ENCODE measurements at regions not wholly inside any gene's neighbourhood (a gene's known extent, or its start where the extent isn't known, plus 50 kb on each side); places are given as distances from the start of the nearest gene placed in this dataset.

DNA sequence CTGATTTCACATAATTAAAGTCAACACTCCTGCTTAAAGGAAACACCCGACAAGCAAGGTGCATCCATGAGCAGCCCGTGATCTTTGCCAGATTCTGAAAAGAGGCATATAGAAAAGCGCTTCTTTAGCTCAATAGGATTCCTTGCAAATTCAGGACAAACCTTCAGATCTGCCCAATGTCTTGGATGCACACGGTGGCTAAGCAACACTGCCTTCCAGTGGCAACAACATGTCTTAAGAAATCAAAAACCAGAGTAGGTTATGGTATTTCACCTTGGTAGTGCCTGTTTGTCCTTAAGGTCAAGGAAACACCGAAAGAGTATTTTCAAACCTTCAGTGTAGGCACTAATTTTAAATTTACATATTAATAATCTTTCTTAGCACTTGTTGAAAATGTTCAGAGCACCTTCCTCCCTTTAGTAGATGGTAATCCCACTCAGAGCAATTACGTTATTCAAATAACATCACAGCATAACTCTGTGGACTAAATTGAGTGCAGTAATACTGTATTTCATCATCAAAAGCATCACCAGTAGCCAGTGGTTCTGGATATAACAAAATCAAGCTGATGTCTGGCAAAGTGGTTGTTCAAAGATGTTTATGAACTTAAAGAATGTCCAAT, 58.0 kb upstream of the CDKN3 start:
- Histone ChIP-seq H3K9me3 (ENCODE audit: low read length) (no peaks in the 10 kb centered on the region), H3K27me3 (ENCODE audit: insufficient read depth, low read length) (no peaks in the 10 kb centered on the region), H3K4me1 (ENCODE audit: insufficient read depth, low read length) (peaks cover 5% of the 10 kb centered on the region), H2AFZ (ENCODE audit: low read depth, low read length) (no peak overlapping the region), H3K4me3 (ENCODE audit: low read length) (no peak overlapping the region), H3K36me3 (ENCODE audit: insufficient read depth, low read length) (no peaks in the 10 kb centered on the region)

DNA sequence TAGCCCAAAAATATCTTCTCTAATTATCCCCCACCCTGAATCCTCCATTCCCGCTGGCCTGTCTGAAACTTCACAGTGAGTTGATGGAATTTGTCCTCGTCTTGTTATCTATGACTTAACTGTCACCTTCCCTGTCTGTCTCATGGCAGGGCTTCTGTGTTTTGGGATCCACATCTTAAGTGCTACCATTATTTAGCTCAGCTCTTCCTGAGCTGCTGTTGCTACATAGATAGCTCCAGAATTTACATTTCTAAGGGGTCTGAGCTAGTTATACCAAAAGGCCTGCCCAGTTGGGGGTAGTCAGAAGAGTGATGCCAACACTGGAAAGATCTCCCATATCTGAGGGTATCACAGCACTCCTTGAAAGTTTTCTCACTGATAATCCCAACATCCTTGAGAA, 57.0 kb upstream of the CDKN3 start:
- Histone ChIP-seq H3K4me3 (ENCODE audit: low read length) (no peak overlapping the region), H3K9me3 (ENCODE audit: low read length) (no peaks in the 10 kb centered on the region), H3K36me3 (ENCODE audit: insufficient read depth, low read length) (no peaks in the 10 kb centered on the region), H3K27me3 (ENCODE audit: insufficient read depth, low read length) (no peaks in the 10 kb centered on the region), H2AFZ (ENCODE audit: low read depth, low read length) (no peak overlapping the region), H3K4me1 (ENCODE audit: insufficient read depth, low read length) (peaks cover 5% of the 10 kb centered on the region)

DNA sequence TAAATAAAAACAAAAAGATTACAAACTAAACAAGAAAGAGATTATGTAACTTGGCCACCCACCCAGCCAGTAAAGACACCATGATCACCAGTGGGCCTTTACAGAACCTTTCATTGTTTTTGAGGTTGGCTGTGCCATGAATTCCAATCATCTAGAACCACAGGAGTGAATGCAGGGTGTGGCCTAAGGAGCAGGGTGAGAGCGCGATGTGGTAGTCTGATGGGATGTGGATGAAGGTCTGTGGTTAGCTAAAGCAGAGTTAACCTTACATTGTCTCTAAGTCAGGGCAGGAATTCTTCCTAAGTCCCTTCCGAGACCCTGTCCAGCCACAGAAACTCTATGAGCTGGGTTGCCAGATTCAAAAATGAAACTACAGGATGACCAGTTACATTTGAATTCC, 54.0 kb upstream of the CDKN3 start:
- Histone ChIP-seq H3K36me3 (ENCODE audit: insufficient read depth, low read length) (no peaks in the 10 kb centered on the region), H2AFZ (ENCODE audit: low read depth, low read length) (no peak overlapping the region), H3K4me3 (ENCODE audit: low read length) (no peak overlapping the region), H3K9me3 (ENCODE audit: low read length) (no peaks in the 10 kb centered on the region), H3K4me1 (ENCODE audit: insufficient read depth, low read length) (peaks cover 5% of the 10 kb centered on the region), H3K27me3 (ENCODE audit: insufficient read depth, low read length) (no peaks in the 10 kb centered on the region)

- no peak overlapping the region for H2AFZ ChIP-seq (ENCODE audit: low read depth, low read length)
- no peaks in the 10 kb centered on the region for H3K36me3 ChIP-seq (ENCODE audit: insufficient read depth, low read length)
- no peaks in the 10 kb centered on the region for H3K27me3 ChIP-seq (ENCODE audit: insufficient read depth, low read length)
- no peak overlapping the region for H3K4me3 ChIP-seq (ENCODE audit: low read length)
- H3K4me1 ChIP-seq (ENCODE audit: insufficient read depth, low read length) = peaks cover 5% of the 10 kb centered on the region
- H3K9me3 ChIP-seq (ENCODE audit: low read length) = no peaks in the 10 kb centered on the region
Observed at GRCh38 chr14:54343272-54344121, 53.3 kb upstream of the CDKN3 start.

- Histone ChIP-seq H3K4me3 (ENCODE audit: low read length) (no peak overlapping the region), H3K4me1 (ENCODE audit: insufficient read depth, low read length) (peaks cover 5% of the 10 kb centered on the region), H2AFZ (ENCODE audit: low read depth, low read length) (no peak overlapping the region), H3K36me3 (ENCODE audit: insufficient read depth, low read length) (no peaks in the 10 kb centered on the region), H3K9me3 (ENCODE audit: low read length) (no peaks in the 10 kb centered on the region), H3K27me3 (ENCODE audit: insufficient read depth, low read length) (no peaks in the 10 kb centered on the region)
Observed at GRCh38 chr14:54344445-54344844, 52.4 kb upstream of the CDKN3 start.

- Histone ChIP-seq H2AFZ (ENCODE audit: low read depth, low read length) (no peak overlapping the region), H3K36me3 (ENCODE audit: insufficient read depth, low read length) (no peaks in the 10 kb centered on the region), H3K4me1 (ENCODE audit: insufficient read depth, low read length) (peaks cover 5% of the 10 kb centered on the region), H3K4me3 (ENCODE audit: low read length) (no peak overlapping the region), H3K9me3 (ENCODE audit: low read length) (no peaks in the 10 kb centered on the region), H3K27me3 (ENCODE audit: insufficient read depth, low read length) (no peaks in the 10 kb centered on the region)
Observed at GRCh38 chr14:54346257-54346656, 50.5 kb upstream of the CDKN3 start.

Data from neuron (in vitro differentiated cells).